ENCODE measurements at regions not wholly inside any gene's neighbourhood (a gene's known extent, or its start where the extent isn't known, plus 50 kb on each side); places are given as distances from the start of the nearest gene placed in this dataset.
"Not testable (repeated sequence)": the region's sequence is repeated elsewhere in the genome, so short reads cannot be mapped to it uniquely, and the experiment has no call there.

GRCh38 chr20:17891131-17891530 lies 77.5 kb downstream of the SNX5 start:
- DNase-seq = not testable (repeated sequence)

GRCh38 chr20:17890330-17890729 lies 78.3 kb downstream of the SNX5 start:
- DNase-seq = no peak

DNA sequence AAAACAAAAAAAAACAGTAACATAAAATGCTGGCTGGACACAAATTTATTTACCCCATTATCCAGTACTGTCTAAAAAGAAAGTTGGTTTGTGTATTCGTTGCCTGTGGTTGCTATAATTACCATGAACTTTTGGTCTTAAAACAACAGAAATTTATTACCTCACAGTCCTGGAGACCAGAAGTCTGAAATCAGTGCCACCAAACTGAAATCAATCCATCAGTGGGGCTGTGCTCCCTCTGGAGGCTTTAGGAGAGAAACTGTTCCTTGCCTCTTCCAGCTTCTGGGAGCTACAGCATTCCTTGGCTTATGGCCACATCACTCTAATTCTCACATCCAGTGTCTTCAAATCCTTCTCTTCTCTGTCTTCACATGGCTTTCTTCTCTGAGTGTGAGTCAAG lies 79.4 kb downstream of the SNX5 start:
- DNase-seq = no peak

GRCh38 chr20:17888044-17888443 lies 80.5 kb downstream of the SNX5 start:
- DNase-seq = no peak

GRCh38 chr20:17887331-17888030 lies 81.1 kb downstream of the SNX5 start:
- no peak for DNase-seq

DNA sequence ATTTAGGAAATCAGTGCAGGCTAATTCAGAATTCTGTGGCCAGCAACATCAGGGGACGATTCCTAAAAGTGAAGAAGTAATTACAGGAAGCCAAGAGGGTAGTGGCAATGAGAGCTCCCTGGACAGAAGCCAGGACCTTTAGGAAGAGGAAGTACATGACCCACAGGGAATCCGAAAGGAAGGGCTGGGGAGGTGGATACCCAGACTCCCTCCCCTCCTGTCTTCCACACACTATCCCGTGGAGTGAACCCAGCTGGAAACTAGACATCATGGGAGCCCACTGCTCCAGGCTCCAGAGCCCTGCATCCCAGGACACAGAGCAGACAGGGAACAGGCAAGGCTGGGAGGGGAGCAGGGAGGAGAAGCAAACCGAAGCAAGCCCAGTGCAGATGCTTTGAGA lies 83.0 kb downstream of the SNX5 start:
- DNase-seq = no peak

- DNase-seq = no peak
Observed at GRCh38 chr20:17885076-17885475, 83.5 kb downstream of the SNX5 start.

DNA sequence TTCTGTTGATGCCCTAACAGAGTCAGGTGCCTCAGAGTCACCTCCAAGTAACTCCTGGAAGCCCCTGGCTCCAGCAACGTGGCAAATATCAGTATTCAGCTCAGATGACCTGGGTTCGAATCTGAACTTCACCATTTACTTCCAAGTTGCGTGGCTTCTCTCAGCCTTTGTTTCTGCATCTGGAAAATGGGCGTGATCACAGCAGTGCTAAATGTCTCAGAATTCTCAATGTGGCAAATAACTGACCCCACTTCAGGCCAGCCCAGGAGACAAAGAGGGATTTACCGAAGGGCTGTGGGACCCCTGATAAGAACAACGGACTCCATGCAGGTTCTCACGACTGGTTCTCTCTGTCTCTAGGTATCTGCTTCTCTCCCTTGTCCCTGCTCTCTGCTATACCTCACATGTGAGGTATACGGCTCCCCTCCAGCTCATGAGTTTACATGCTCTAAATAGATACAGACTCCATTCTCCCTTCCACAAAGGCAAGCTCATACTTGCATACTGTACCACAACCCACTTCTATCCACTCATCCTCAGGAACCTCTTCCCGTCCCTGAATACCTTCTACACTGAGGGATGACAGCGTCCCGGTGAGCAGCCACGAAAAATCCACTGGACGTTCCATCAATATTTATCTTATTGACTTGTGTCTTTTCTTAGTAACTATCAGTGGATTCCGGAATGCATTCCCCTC lies 84.1 kb downstream of the SNX5 start:
- no peak for DNase-seq

GRCh38 chr20:17883592-17884306 lies 84.8 kb downstream of the SNX5 start:
- no peak for DNase-seq

DNA sequence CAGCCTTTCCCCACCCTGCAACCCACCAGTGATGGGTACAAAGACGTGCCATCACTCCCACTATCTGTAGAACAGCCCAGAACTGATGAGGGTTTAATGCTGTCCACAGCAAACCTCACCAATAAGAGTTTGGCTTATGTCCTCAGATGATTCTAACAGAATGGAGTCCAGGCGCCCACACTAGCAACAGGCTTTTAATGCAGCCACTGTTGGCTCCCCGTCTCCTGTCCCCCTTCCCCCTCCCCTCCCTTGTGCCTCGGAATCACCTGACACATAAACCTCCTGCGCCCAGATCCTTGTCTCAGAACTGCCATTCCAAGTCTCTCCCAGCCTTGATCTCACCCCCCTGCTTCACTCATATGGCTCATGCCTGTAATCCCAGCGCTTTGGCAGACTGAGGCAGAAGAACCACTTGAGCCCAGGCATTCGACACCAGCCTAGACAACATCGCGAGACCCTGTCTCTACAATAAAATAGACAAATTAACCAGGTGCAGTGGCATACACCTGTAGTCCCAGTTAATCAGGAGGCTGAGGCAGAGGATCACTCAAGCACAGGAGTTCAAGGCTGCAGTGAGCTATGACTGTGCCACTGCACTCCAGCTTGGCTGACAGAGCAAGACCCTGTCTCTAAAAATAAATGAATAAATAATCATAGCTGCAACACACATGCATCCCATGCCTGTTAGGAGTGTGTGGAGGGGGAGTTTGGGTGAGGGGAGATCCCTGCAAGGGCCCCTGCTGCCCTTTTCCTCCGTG lies 85.6 kb downstream of the SNX5 start:
- no peak for DNase-seq

GRCh38 chr20:17882065-17882833 lies 86.3 kb downstream of the SNX5 start:
- no peak for DNase-seq

GRCh38 chr20:17881741-17882064 lies 86.9 kb downstream of the SNX5 start:
- no peak for DNase-seq

DNA sequence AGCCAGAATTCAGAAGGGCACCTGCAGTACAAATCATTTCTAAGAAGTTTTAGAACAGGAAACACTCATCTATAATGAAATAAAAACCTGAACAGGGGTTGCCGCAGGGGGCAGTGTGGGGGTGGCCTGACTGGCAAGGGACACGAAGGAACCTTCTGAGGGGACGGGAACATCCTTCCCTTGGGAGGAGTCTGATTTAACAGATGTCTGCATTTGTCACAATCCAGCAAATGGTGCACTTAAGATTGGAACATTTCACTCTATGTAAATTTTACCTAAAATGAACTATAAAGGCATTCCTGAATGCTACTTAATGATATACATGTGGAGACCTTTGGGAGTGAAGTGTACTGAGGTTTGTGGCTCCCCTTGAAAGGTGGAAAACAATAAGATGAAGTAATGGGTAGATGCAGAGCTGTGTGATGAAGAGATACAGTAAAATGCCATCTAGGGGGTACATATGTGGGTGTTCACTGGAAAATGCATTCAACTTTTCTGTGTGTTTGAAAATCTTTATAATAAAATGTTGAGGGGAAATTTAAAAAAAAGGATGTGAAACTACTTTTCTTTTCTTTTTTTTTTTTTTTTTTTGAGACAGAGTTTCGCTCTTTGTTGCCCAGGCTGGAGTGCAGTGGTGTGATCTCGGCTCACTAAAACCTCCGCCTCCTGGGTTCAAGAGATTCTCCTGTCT lies 89.5 kb downstream of the SNX5 start:
- no peak for DNase-seq

DNA sequence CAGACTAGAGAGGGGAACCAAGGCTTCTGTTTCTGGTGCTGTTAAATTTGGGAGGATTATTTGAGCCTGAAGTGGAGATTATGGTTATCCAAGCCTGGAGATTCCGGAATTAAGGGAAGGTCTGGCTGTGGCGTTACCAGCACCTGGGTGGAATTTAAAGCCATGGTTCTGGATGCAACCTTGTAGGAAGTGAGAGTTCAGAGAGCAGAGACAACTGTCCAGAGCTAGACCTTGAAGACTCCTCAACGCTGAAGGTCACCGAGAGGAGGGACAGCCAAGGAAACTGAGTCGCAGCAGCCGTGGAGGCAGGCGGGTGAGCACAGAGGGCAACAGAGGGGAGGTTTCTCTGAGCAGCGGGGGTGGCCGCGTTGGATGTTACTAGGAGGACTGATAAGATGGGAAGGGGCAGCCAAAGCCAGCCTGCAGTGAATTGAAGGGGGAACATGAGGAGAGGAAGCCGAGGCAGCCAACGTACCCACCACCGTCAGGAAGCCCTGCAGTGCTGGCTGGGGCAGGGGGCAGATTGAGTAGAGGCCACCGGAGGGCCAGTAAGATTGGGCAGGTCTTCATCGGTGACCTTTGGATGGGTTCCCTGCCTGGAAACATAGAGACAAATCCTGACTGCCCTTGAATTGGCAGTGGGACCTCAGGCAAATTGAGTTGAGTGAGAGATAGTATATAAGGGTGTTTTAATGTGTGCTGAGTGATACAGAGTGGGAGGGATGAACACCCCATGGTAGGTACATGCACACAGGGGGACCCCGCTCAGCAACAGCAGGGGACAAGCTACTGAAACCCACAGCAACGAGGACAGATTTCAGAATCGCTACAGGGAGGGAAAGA lies 90.3 kb downstream of the SNX5 start:
- DNase-seq = no peak

DNA sequence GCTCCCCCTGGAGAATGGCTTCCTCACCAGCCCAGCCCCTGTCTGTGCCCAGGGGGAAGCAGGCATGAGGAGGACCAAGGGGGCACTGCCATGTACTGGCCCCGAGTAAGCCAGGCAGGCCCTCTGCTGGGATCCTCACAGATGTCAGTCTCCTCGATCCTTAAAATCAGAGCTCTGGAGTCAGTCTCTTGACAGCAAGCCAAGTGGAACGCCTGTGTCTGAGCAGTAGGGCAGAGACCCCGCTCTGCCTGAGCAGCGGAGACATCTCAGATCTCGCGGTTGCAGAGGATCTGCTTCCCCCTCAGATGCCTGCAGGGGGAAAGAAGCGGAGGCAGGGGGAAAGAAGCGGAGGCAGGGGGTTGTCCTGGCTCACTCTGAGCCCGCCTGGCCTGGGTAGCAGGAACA lies 92.6 kb downstream of the SNX5 start:
- DNase-seq = no peak

- no peak for DNase-seq
Observed at GRCh38 chr20:17875106-17875980, 93.3 kb downstream of the SNX5 start.

- no peak for DNase-seq
Observed at GRCh38 chr20:17874271-17875105, 94.1 kb downstream of the SNX5 start.

GRCh38 chr20:17873410-17874270 lies 95.0 kb downstream of the SNX5 start:
- DNase-seq = no peak

Data from activated gamma-delta T cell treated with Interleukin-2 at 50 U/mL for 16 hours (primary cell).